ENCODE measurements at regions not wholly inside any gene's neighbourhood (a gene's known extent, or its start where the extent isn't known, plus 50 kb on each side); places are given as distances from the start of the nearest gene placed in this dataset.

DNA sequence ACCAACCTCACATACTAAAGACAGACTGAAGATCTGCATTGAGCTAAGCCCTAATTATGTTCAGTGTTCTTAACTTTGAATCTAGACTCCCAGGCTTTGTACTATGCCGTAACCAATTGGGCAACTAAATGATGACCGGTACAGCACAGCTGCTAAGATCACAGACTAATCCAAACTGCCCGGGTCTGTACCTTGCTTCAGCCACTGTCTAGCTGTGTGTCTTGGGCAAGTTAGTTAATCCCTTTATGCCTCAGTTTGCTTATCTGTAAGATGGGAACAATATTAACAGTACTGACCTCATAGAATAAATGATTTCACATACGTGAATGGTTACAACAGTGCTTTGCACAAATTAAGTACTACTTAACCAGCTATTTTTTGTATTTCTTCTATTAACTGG is 205.8 kb upstream of the NFE2L3 start:
- Histone ChIP-seq H3K4me3 (no peak overlapping the region), H3K4me1 (peaks cover 5 to 9% of the 10 kb centered on the region in 2 donors), H3K27ac (no peak overlapping the region), H3K9me3 (no peaks in the 10 kb centered on the region), H3K27me3 (peaks cover 0 to 5% (median 0%) of the 10 kb centered on the region in 3 donors), H3K36me3 (no peaks in the 10 kb centered on the region)
- ATAC-seq = no peak
- in situ Hi-C loops (cut with MboI; ENCODE audit: low sequenced_read_pairs in 4 of 4) = no loop called here
- no peak for DNase-seq
- intact Hi-C loops (cut with DNase I; ENCODE audit: low total_unique reads) = no loop called here
- TF ChIP-seq, protein P1, sequence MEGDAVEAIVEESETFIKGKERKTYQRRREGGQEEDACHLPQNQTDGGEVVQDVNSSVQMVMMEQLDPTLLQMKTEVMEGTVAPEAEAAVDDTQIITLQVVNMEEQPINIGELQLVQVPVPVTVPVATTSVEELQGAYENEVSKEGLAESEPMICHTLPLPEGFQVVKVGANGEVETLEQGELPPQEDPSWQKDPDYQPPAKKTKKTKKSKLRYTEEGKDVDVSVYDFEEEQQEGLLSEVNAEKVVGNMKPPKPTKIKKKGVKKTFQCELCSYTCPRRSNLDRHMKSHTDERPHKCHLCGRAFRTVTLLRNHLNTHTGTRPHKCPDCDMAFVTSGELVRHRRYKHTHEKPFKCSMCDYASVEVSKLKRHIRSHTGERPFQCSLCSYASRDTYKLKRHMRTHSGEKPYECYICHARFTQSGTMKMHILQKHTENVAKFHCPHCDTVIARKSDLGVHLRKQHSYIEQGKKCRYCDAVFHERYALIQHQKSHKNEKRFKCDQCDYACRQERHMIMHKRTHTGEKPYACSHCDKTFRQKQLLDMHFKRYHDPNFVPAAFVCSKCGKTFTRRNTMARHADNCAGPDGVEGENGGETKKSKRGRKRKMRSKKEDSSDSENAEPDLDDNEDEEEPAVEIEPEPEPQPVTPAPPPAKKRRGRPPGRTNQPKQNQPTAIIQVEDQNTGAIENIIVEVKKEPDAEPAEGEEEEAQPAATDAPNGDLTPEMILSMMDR (IDR thresholded peaks at IDR 0.05 in 4 of 5, conservative IDR thresholded peaks at IDR 0.05 in 1 of 5) = no peak
- no peak for TF ChIP-seq POLR2A (IDR thresholded peaks at IDR 0.05)

DNA sequence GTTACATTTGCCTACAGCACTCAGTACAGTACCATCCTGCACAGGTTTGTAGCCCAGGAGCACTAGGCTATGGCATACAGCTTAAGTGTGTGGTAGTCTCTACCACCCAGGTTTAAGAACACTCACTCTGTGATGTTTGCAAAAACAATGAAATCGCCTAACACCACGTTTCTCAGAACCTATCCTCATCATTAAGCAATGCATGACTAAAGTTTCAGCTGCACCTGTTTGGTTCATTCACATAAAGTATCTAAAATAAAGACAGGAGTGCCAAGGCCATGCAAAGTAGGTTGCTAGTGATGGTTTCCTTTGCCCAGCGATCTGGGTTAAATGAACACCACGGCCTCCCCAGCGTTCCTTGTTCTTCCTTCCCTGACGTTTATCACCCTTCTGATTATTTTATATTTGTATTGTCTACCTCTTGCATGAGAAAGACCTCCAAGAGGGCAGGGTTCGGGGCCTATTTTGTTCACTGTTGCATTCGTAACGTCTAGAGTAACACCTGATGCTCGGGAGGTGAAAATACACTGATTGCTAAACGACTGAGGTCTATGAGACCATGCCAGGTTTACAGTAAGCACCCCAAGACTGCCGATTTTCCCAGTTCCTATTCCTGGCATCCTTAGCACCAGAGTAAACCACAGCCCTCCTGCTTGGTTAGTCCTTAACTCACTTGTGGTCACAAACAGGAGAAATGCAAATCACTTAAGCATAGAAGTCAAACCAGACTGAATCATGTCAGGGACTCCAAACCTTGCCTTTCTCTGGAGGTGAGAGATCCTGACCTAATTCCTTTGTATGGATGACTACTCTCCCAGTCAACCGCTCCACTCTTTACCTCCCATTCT is 204.1 kb upstream of the NFE2L3 start:
- ATAC-seq = no peak
- Histone ChIP-seq H3K27me3 (no peaks in the 10 kb centered on the region), H3K4me1 (peaks cover 5 to 15% of the 10 kb centered on the region in 2 donors), H3K9me3 (no peaks in the 10 kb centered on the region), H3K4me3 (no peak overlapping the region), H3K36me3 (no peaks in the 10 kb centered on the region), H3K27ac (no peak overlapping the region)
- TF ChIP-seq, protein P1 (IDR thresholded peaks at IDR 0.05 in 4 of 5, conservative IDR thresholded peaks at IDR 0.05 in 1 of 5) = no peak
- TF ChIP-seq POLR2A (IDR thresholded peaks at IDR 0.05) = no peak
- no peak for DNase-seq
- in situ Hi-C loops (cut with MboI; ENCODE audit: low sequenced_read_pairs in 4 of 4) = no loop called here
- intact Hi-C loops (cut with DNase I; ENCODE audit: low total_unique reads) = no loop called here

DNA sequence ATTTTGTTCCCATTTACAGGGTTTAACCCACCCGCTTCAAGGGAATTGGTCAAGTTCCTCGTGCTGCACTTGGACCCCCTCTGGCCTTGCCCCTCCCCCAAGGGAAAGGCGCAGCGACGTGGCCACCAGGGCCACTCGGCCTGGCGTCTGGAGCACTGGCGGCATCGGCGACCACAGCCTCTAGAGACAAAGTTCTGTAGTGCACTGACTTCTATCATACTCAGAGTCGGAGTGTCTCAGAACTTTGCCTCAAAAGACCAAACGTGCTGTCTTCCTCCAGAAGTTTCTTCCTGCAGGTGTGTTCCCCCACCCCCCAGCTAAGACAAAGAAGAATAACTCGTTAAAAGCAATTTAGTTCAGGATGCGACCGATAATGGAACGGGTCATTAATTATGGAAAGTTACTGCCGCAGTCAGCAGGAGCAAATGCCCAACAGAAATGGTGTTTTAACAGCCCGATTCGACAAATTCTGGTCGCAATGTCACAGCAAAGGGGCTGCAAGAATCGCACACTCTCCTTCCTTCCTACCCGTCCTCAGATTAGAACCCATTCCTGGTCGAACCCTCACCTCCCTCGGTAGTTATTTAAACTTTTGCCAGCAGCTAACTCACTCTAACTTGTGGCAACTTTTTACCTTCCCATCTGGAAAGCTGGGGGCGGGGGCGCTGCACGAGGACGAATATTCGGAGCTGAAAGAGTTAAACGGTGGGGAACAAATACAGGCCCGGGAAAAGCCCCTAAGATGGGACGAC is 202.1 kb upstream of the NFE2L3 start:
- Histone ChIP-seq H3K9me3 (no peaks in the 10 kb centered on the region), H3K27ac (no peak overlapping the region), H3K4me3 (peak overlapping the region; percentile 59 to 88 (median 64)), H3K36me3 (no peaks in the 10 kb centered on the region), H3K27me3 (no peaks in the 10 kb centered on the region), H3K4me1 (peaks cover 5 to 15% of the 10 kb centered on the region in 2 donors)
- intact Hi-C loops (cut with DNase I; ENCODE audit: low total_unique reads) (loop anchor here (5.0 to 10.0 kb wide), 4 partner anchors 53 to 1212 kb away; partner anchors contain the start of genes CBX3 and HNRNPA2B1), in situ Hi-C loops (cut with MboI; ENCODE audit: low sequenced_read_pairs in 4 of 4) (no loop called here)
- DNase-seq = no peak
- no peak for ATAC-seq
- TF ChIP-seq POLR2A (IDR thresholded peaks at IDR 0.05) = no peak
- TF ChIP-seq, protein P1 (IDR thresholded peaks at IDR 0.05 in 4 of 5, conservative IDR thresholded peaks at IDR 0.05 in 1 of 5) = no peak

DNA sequence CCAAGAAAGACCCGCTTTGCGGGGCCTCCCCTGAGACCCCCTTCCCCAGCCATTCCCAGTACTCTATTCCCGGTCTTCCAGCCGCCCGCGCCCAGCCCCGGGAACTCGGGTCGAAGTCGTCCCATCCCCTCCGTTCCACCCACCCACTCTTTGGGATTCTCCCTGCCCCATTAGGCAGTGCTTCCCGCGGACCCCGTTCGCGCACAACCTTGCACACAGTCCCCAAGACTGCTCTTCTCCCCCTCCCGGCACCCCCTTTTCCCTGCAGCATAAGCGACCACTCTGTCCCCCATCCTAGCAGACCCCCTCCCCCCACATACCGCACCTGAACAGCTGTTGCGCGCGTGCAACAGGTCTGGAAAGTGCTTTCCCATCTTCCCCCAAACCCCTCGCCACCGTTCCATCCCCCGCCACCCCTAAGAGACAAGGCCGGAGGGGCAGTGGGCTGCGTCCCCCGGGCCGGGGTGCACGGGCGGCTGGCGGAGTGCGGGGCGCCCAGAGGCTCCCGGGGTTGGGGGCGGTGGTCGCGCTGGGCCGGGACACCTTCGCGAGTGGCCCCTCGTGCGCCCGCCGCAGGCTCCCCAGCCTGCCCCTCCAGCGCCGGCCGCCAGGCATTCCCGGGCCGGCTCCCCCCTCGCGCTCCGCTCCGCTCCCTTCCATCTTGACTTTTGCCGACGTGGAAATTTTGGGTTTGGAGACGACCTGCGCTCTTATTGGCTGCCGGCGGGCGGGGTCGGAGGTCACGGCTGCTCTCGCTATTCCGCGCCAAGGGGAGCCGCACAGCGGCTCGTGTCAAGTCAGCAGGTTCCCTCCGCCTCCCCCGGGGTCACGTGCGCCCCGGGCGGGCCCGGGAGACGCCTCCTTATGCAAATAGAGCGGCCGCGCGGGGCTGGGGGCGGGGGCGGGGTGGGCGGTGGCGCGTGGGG is 201.2 kb upstream of the NFE2L3 start:
- Histone ChIP-seq H3K27ac (peak overlapping the region; percentile 37 to 68 (median 48)), H3K9me3 (no peaks in the 10 kb centered on the region)

More for the DNA sequence above, 201.2 kb upstream of the NFE2L3 start:
- Histone ChIP-seq H3K4me3 (peak overlapping the region; percentile 59 to 88 (median 64)), H3K27me3 (no peaks in the 10 kb centered on the region), H3K4me1 (peaks cover 5 to 15% of the 10 kb centered on the region in 2 donors), H3K36me3 (no peaks in the 10 kb centered on the region)
- DNase-seq (peak; percentile 82 to 86), ATAC-seq (peak; percentile 86 to 90)
- TF ChIP-seq, protein P1 (IDR thresholded peaks at IDR 0.05 in 4 of 5, conservative IDR thresholded peaks at IDR 0.05 in 1 of 5) = no peak
- no peak for TF ChIP-seq POLR2A (IDR thresholded peaks at IDR 0.05)
- in situ Hi-C loops (cut with MboI; ENCODE audit: low sequenced_read_pairs in 4 of 4) = no loop called here
- intact Hi-C loops (cut with DNase I; ENCODE audit: low total_unique reads) = loop anchor here (5.0 to 10.0 kb wide), 4 partner anchors 53 to 1212 kb away; partner anchors contain the start of genes CBX3 and HNRNPA2B1

Data from gastrocnemius medialis (tissue), 4 donors.